Right lobe of liver (tissue), 6 donors: ENCODE measurements at regions not wholly inside any gene's neighbourhood (a gene's known extent, or its start where the extent isn't known, plus 50 kb on each side); places are given as distances from the start of the nearest gene placed in this dataset.

Experiments
- ATAC-seq, 4 donors: fragments of 200-7000 bp; cut with Tn5 transposase; one replicate each; pipeline ENCODE4 v1.9.1; 2020; ENCODE audit warnings: mild to moderate bottlenecking in 4 of 4, moderate library complexity in 4 of 4
- DNase-seq, 3 donors: peaks; one replicate each; pipeline ENCODE4 v3.0.0-alpha.2; 2020
- H3K27ac ChIP-seq, 3 donors: fragments of 200-600 bp; one replicate each; pipeline ENCODE4 v1.8.0; 2022
- H3K27me3 ChIP-seq, 2 donors: fragments of 200-600 bp; one replicate each; pipeline ENCODE4 v1.8.0; 2022
- H3K36me3 ChIP-seq, 4 donors: fragments of 200-600 bp; sonication (generic) in 1 of 4; one replicate each; pipeline versions ENCODE4 v1.5.1 to v1.8.0; 2017 to 2022; ENCODE audit warnings: control low read depth in 1 of 4
- H3K4me1 ChIP-seq, 4 donors: fragments of 200-600 bp; sonication (generic) in 1 of 4; one replicate each; pipeline versions ENCODE4 v1.5.1 to v1.8.0; 2017 to 2022; ENCODE audit warnings: control low read depth in 1 of 4
- H3K4me3 ChIP-seq, 3 donors: fragments of 200-600 bp; one replicate each; pipeline ENCODE4 v1.8.0; 2022
- H3K9me3 ChIP-seq, 4 donors: fragments of 200-600 bp; sonication (generic) in 1 of 4; one replicate each; pipeline versions ENCODE4 v1.5.1 to v1.8.0; 2017 to 2022; ENCODE audit warnings: control low read depth in 1 of 4
- CTCF ChIP-seq, 4 donors: fragments of 200-600 bp in 3 of 4; fragments of 450-650 bp in 1 of 4; IDR thresholded peaks; one replicate each; pipeline versions ENCODE4 v1.5.1 to v1.8.0; 2016 to 2022; ENCODE audit warnings: antibody characterized with exemption in 4 of 4, mild to moderate bottlenecking in 2 of 4
- POLR2A ChIP-seq: fragments of 450-650 bp; IDR thresholded peaks from one replicate; pipeline ENCODE4 v1.6.1; 2017; ENCODE audit warnings: antibody characterized with exemption, mild to moderate bottlenecking
- WGBS: methylation state at CpG from one replicate; pipeline ENCODE4 v1.1.6; 2018; ENCODE audit warnings: low coverage, low lambda C conversion rate; ENCODE audit not compliant: insufficient coverage; ENCODE audit errors: missing lambda C conversion rate; 5-methylcytosine and 5-hydroxymethylcytosine counted together
- intact Hi-C, 2 donors: fragments of 100-400 bp; cut with DNase I; formaldehyde crosslinking; loops; one replicate each; pipeline versions ENCODE4 v1.11.2 to v1.14.1; 2022
- donor health status: DM: no; HTN: yes; CAD: no.
- donor health status: DM: no; HTN: no; CAD: no.
- donor health status: DM: no; HTN: no; CAD: no.
- donor health status: DM: no; HTN: yes; CAD: no.
- donor health status: DM: no; HTN: yes; CAD: no.

GRCh38 chr10:8230902-8231301 is 176.4 kb downstream of the GATA3 start:
- no peak overlapping the region for H3K4me3 ChIP-seq
- ATAC-seq (no peak), DNase-seq (no peak)
- no peaks in the 10 kb centered on the region for H3K9me3 ChIP-seq
- no peaks in the 10 kb centered on the region for H3K36me3 ChIP-seq
- no peaks in the 10 kb centered on the region for H3K27me3 ChIP-seq
- no peak overlapping the region for H3K27ac ChIP-seq
- TF ChIP-seq POLR2A (no peak), CTCF (IDR thresholded peaks at IDR 0.05) (no peak)
- 60% methylated on average over 1 of the region's 1 CpG for WGBS
- H3K4me1 ChIP-seq, result no peaks in the 10 kb centered on the region
- intact Hi-C loops, result no loop called here

GRCh38 chr10:8233049-8233448 is 178.6 kb downstream of the GATA3 start:
- intact Hi-C loops, result no loop called here
- Histone ChIP-seq H3K36me3 (no peaks in the 10 kb centered on the region), H3K4me3 (no peak overlapping the region), H3K27ac (no peak overlapping the region), H3K27me3 (no peaks in the 10 kb centered on the region), H3K9me3 (no peaks in the 10 kb centered on the region), H3K4me1 (no peaks in the 10 kb centered on the region)
- DNase-seq (no peak), ATAC-seq (no peak)
- WGBS, result 48% methylated on average over 3 of the region's 3 CpGs
- TF ChIP-seq POLR2A, result no peak

- Histone ChIP-seq H3K9me3 (no peaks in the 10 kb centered on the region), H3K27me3 (no peaks in the 10 kb centered on the region), H3K4me3 (no peak overlapping the region), H3K4me1 (no peaks in the 10 kb centered on the region), H3K36me3 (no peaks in the 10 kb centered on the region), H3K27ac (no peak overlapping the region)
- no peak for ATAC-seq
- TF ChIP-seq POLR2A (no peak), CTCF (IDR thresholded peaks at IDR 0.05) (no peak)
- 58% methylated on average over 7 of the region's 7 CpGs for WGBS
- intact Hi-C loops, result no loop called here
- DNase-seq, result no peak
Measured at GRCh38 chr10:8233832-8234259, 179.4 kb downstream of the GATA3 start.

- ATAC-seq, result no peak
- Histone ChIP-seq H3K4me1 (no peaks in the 10 kb centered on the region), H3K9me3 (no peaks in the 10 kb centered on the region), H3K27me3 (no peaks in the 10 kb centered on the region), H3K4me3 (no peak overlapping the region), H3K36me3 (no peaks in the 10 kb centered on the region), H3K27ac (no peak overlapping the region)
- no peak for DNase-seq
- intact Hi-C loops, result no loop called here
- TF ChIP-seq CTCF (IDR thresholded peaks at IDR 0.05) (no peak), POLR2A (no peak)
- 75% methylated on average over 17 of the region's 25 CpGs for WGBS
Measured at GRCh38 chr10:8235253-8236027, 181.0 kb downstream of the GATA3 start.

GRCh38 chr10:8238986-8239385 is 184.5 kb downstream of the GATA3 start:
- H3K36me3 ChIP-seq, result no peaks in the 10 kb centered on the region
- H3K9me3 ChIP-seq, result no peaks in the 10 kb centered on the region
- H3K27ac ChIP-seq, result no peak overlapping the region
- H3K27me3 ChIP-seq, result no peaks in the 10 kb centered on the region
- 56% methylated on average over 7 of the region's 7 CpGs for WGBS
- H3K4me1 ChIP-seq, result no peaks in the 10 kb centered on the region
- intact Hi-C loops, result no loop called here
- DNase-seq (no peak), ATAC-seq (no peak)
- H3K4me3 ChIP-seq, result no peak overlapping the region
- TF ChIP-seq POLR2A (no peak), CTCF (IDR thresholded peaks at IDR 0.05) (no peak)
